ENCODE measurements at regions not wholly inside any gene's neighbourhood (a gene's known extent, or its start where the extent isn't known, plus 50 kb on each side); places are given as distances from the start of the nearest gene placed in this dataset.
"Not testable (repeated sequence)": the region's sequence is repeated elsewhere in the genome, so short reads cannot be mapped to it uniquely, and the experiment has no call there.

DNA sequence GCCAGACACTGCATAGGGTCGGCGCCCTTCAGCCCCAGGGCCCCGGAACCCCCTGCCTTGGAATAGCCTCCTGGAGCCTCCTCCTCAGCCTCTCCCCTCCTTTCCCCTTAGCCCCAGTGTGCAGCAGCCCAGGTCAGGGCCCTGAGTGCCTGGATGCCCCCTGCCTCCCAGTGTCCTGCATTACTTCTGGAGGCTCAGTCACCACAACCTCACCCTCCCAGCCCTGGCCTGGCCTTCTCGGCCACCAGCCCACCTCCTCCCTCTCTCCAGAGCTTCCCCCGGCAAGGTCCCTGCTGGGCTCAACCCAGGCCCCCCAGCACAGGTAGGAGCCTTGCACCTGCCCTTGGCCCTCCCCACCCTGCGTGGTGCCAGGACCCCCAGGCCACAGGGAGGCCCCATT, 119.0 kb downstream of the TMEM121 start:
- intact Hi-C loops (cut with micrococcal nuclease); H3K27ac Mint-ChIP-seq; H3K9ac ChIP-seq (ENCODE audit: low read length); H3K27me3 ChIP-seq (replicated peaks in 1 of 4; ENCODE audit: control extremely low read depth in 1 of 4, control insufficient read depth in 3 of 4, insufficient read depth in 4 of 4, low read length in 3 of 4); CTCF ChIA-PET; H3K9me3 ChIP-seq (ENCODE audit: control extremely low read depth in 1 of 3, control insufficient read depth in 2 of 3, insufficient read depth in 1 of 3, low read length in 2 of 3); H3K4me3 Mint-ChIP-seq; ATAC-seq (ENCODE audit: low read depth); H3K4me2 ChIP-seq (replicated peaks; ENCODE audit: low read depth, low read length, poor library complexity, severe bottlenecking); H2AFZ ChIP-seq (ENCODE audit: insufficient read depth, low read depth, low read length, poor library complexity, severe bottlenecking); H4K20me1 ChIP-seq (ENCODE audit: control insufficient read depth, insufficient read depth, low read length, poor library complexity, severe bottlenecking); H3K27ac ChIP-seq (ENCODE audit: low read length in 2 of 2); H3K9me3 Mint-ChIP-seq (ENCODE audit: insufficient read depth); DNase-seq; H3K27me3 Mint-ChIP-seq: not testable (repeated sequence)
- peaks cover 0 to 36% of the 10 kb centered on the region in 2 experiments for H3K36me3 ChIP-seq (replicated peaks in 1 of 2; ENCODE audit: control extremely low read depth in 1 of 2, control insufficient read depth in 1 of 2, extremely low read depth in 1 of 2, insufficient read depth in 2 of 2, low read length in 1 of 2)
- peaks cover 42% of the 10 kb centered on the region for H3K4me1 Mint-ChIP-seq
- H3K79me2 ChIP-seq (ENCODE audit: control insufficient read depth, insufficient read depth, low read length), result peaks cover 28% of the 10 kb centered on the region
- peak overlapping the region in 1 of 5 experiments; percentile 51 for H3K4me3 ChIP-seq (ENCODE audit: control extremely low read depth in 1 of 5, extremely low read depth in 1 of 5, insufficient read depth in 1 of 5, low read depth in 2 of 5, low read length in 4 of 5)
- WGBS (ENCODE audit: insufficient coverage), result no CpG with 5 or more reads among the region's 6 CpGs
- POLR2A ChIA-PET, result interaction anchor here (1.2 kb wide), 1 partner anchor 64 kb away, joined by 3 read pairs; no protein-coding TSS in a partner anchor
- H3K4me1 ChIP-seq (ENCODE audit: control insufficient read depth in 2 of 2, insufficient read depth in 2 of 2, low read length in 2 of 2), result peaks cover 28 to 50% of the 10 kb centered on the region in 2 donors

- CTCF ChIA-PET, result no interaction called here
- DNase-seq, result no peak
- WGBS (ENCODE audit: insufficient coverage), result 47% methylated on average over 4 of the region's 5 CpGs
- Mint-ChIP-seq H3K4me1 (peaks cover 42% of the 10 kb centered on the region), H3K27ac (peak overlapping the region; percentile 96), H3K9me3 (ENCODE audit: insufficient read depth) (no peaks in the 10 kb centered on the region), H3K27me3 (no peaks in the 10 kb centered on the region), H3K4me3 (peak overlapping the region; percentile 93)
- peaks cover 0 to 5% (median 0%) of the 10 kb centered on the region in 3 donors for H3K9me3 ChIP-seq (ENCODE audit: control extremely low read depth in 1 of 3, control insufficient read depth in 2 of 3, insufficient read depth in 1 of 3, low read length in 2 of 3)
- H3K27me3 ChIP-seq (replicated peaks in 1 of 4; ENCODE audit: control extremely low read depth in 1 of 4, control insufficient read depth in 3 of 4, insufficient read depth in 4 of 4, low read length in 3 of 4), result no peaks in the 10 kb centered on the region
- ATAC-seq (ENCODE audit: low read depth), result no peak
- no peak for TF ChIP-seq EZH2 (IDR thresholded peaks at IDR 0.05; ENCODE audit: borderline replicate concordance, insufficient read depth, low read depth, low read length, poor library complexity, severe bottlenecking)
- no peak for TF ChIP-seq CTCF (IDR thresholded peaks at IDR 0.05)
- peak overlapping the region; percentile 75 for H3K9ac ChIP-seq (ENCODE audit: low read length)
- H3K4me3 ChIP-seq (ENCODE audit: control extremely low read depth in 1 of 5, extremely low read depth in 1 of 5, insufficient read depth in 1 of 5, low read depth in 2 of 5, low read length in 4 of 5), result peak overlapping the region in 4 of 5 experiments; percentile 51 to 79 (median 69)
- peaks cover 28 to 54% of the 10 kb centered on the region in 2 donors for H3K4me1 ChIP-seq (ENCODE audit: control insufficient read depth in 2 of 2, insufficient read depth in 2 of 2, low read length in 2 of 2)
- no peaks in the 10 kb centered on the region for H4K20me1 ChIP-seq (ENCODE audit: control insufficient read depth, insufficient read depth, low read length, poor library complexity, severe bottlenecking)
- POLR2A ChIA-PET, result interaction anchor here (0.7 to 1.2 kb wide), 6 partner anchors 45 to 217 kb away, joined by 3 to 5 read pairs (median 4); no protein-coding TSS in a partner anchor
- no peak overlapping the region for H2AFZ ChIP-seq (ENCODE audit: insufficient read depth, low read depth, low read length, poor library complexity, severe bottlenecking)
- H3K79me2 ChIP-seq (ENCODE audit: control insufficient read depth, insufficient read depth, low read length), result peaks cover 28% of the 10 kb centered on the region
- peaks cover 0 to 35% of the 10 kb centered on the region in 2 experiments for H3K36me3 ChIP-seq (replicated peaks in 1 of 2; ENCODE audit: control extremely low read depth in 1 of 2, control insufficient read depth in 1 of 2, extremely low read depth in 1 of 2, insufficient read depth in 2 of 2, low read length in 1 of 2)
- H3K27ac ChIP-seq (ENCODE audit: low read length in 2 of 2), result peak overlapping the region; percentile 43 to 81
- peak overlapping the region; percentile 74 for H3K4me2 ChIP-seq (replicated peaks; ENCODE audit: low read depth, low read length, poor library complexity, severe bottlenecking)
- intact Hi-C loops (cut with micrococcal nuclease), result no loop called here
These were observed 119.8 kb downstream of the TMEM121 start for GRCh38 chr14:105646175-105646574.

GRCh38 chr14:105646711-105647281, 120.4 kb downstream of the TMEM121 start:
- peak overlapping the region; percentile 74 for H3K4me2 ChIP-seq (replicated peaks; ENCODE audit: low read depth, low read length, poor library complexity, severe bottlenecking)

More at GRCh38 chr14:105646711-105647281, 120.4 kb downstream of the TMEM121 start:
- intact Hi-C loops (cut with micrococcal nuclease); H3K27me3 Mint-ChIP-seq; H4K20me1 ChIP-seq (ENCODE audit: control insufficient read depth, insufficient read depth, low read length, poor library complexity, severe bottlenecking); DNase-seq; CTCF ChIA-PET; H3K9me3 Mint-ChIP-seq (ENCODE audit: insufficient read depth); H3K27me3 ChIP-seq (replicated peaks in 1 of 4; ENCODE audit: control extremely low read depth in 1 of 4, control insufficient read depth in 3 of 4, insufficient read depth in 4 of 4, low read length in 3 of 4); H2AFZ ChIP-seq (ENCODE audit: insufficient read depth, low read depth, low read length, poor library complexity, severe bottlenecking); ATAC-seq (ENCODE audit: low read depth); H3K9me3 ChIP-seq (ENCODE audit: control extremely low read depth in 1 of 3, control insufficient read depth in 2 of 3, insufficient read depth in 1 of 3, low read length in 2 of 3): not testable (repeated sequence)
- Mint-ChIP-seq H3K4me3 (peak overlapping the region; percentile 93), H3K4me1 (peaks cover 42% of the 10 kb centered on the region), H3K27ac (peak overlapping the region; percentile 96)
- WGBS (ENCODE audit: insufficient coverage), result 61% methylated on average over 6 of the region's 7 CpGs
- POLR2A ChIA-PET, result interaction anchor here (0.8 to 1.2 kb wide), 5 partner anchors 45 to 216 kb away, joined by 3 to 5 read pairs (median 3); no protein-coding TSS in a partner anchor
- peaks cover 28 to 54% of the 10 kb centered on the region in 2 donors for H3K4me1 ChIP-seq (ENCODE audit: control insufficient read depth in 2 of 2, insufficient read depth in 2 of 2, low read length in 2 of 2)
- H3K79me2 ChIP-seq (ENCODE audit: control insufficient read depth, insufficient read depth, low read length), result peaks cover 28% of the 10 kb centered on the region
- H3K36me3 ChIP-seq (replicated peaks in 1 of 2; ENCODE audit: control extremely low read depth in 1 of 2, control insufficient read depth in 1 of 2, extremely low read depth in 1 of 2, insufficient read depth in 2 of 2, low read length in 1 of 2), result peaks cover 0 to 29% of the 10 kb centered on the region in 2 experiments
- H3K4me3 ChIP-seq (ENCODE audit: control extremely low read depth in 1 of 5, extremely low read depth in 1 of 5, insufficient read depth in 1 of 5, low read depth in 2 of 5, low read length in 4 of 5), result peak overlapping the region in 4 of 5 experiments; percentile 51 to 79 (median 69)
- peak overlapping the region; percentile 75 for H3K9ac ChIP-seq (ENCODE audit: low read length)
- peak overlapping the region; percentile 43 to 81 for H3K27ac ChIP-seq (ENCODE audit: low read length in 2 of 2)
